ENCODE measurements at regions not wholly inside any gene's neighbourhood (a gene's known extent, or its start where the extent isn't known, plus 50 kb on each side); places are given as distances from the start of the nearest gene placed in this dataset.

GRCh38 chr10:90302758-90303481, 554.9 kb downstream of the HTR7 start:
- intact Hi-C loops (cut with DNase I), result no loop called here
- H3K27me3 ChIP-seq, result no peaks in the 10 kb centered on the region
- peaks cover 0 to 5% (median 0%) of the 10 kb centered on the region in 4 donors for H3K4me1 ChIP-seq
- no peak overlapping the region for H3K4me3 ChIP-seq
- H3K9me3 ChIP-seq, result no peaks in the 10 kb centered on the region
- TF ChIP-seq POLR2AphosphoS5 (IDR thresholded peaks at IDR 0.05), result no peak
- TF ChIP-seq CTCF (IDR thresholded peaks at IDR 0.05), result no peak
- TF ChIP-seq EP300 (IDR thresholded peaks at IDR 0.05), result no peak
- no peak for TF ChIP-seq POLR2A (IDR thresholded peaks at IDR 0.05)
- WGBS, 2 donors, result 57 to 76% methylated on average over 8 of the region's 8 CpGs
- no peak for DNase-seq
- H3K36me3 ChIP-seq, result no peaks in the 10 kb centered on the region
- H3K27ac ChIP-seq, result no peak overlapping the region

- no peaks in the 10 kb centered on the region for H3K27me3 ChIP-seq
- H3K36me3 ChIP-seq, result no peaks in the 10 kb centered on the region
- H3K4me1 ChIP-seq, result peaks cover 0 to 8% (median 0%) of the 10 kb centered on the region in 4 donors
- H3K4me3 ChIP-seq, result no peak overlapping the region
- WGBS, 2 donors, result 0% methylated on average over 1 of the region's 1 CpG
- no peak for DNase-seq
- TF ChIP-seq CTCF (IDR thresholded peaks at IDR 0.05), result no peak
- no peak for TF ChIP-seq EP300 (IDR thresholded peaks at IDR 0.05)
- intact Hi-C loops (cut with DNase I), result no loop called here
- H3K27ac ChIP-seq, result no peak overlapping the region
- H3K9me3 ChIP-seq, result no peaks in the 10 kb centered on the region
Observed at GRCh38 chr10:90304533-90304932, 553.3 kb downstream of the HTR7 start.

- Histone ChIP-seq H3K36me3 (no peaks in the 10 kb centered on the region), H3K27ac (no peak overlapping the region), H3K4me3 (no peak overlapping the region), H3K27me3 (no peaks in the 10 kb centered on the region), H3K4me1 (peaks cover 0 to 8% (median 0%) of the 10 kb centered on the region in 4 donors), H3K9me3 (no peaks in the 10 kb centered on the region)
- DNase-seq, result no peak
- WGBS, 2 donors, result 65 to 75% methylated on average over 1 of the region's 1 CpG
- intact Hi-C loops (cut with DNase I), result no loop called here
- TF ChIP-seq CTCF (IDR thresholded peaks at IDR 0.05), result no peak
- TF ChIP-seq POLR2AphosphoS5 (IDR thresholded peaks at IDR 0.05), result no peak
- no peak for TF ChIP-seq EP300 (IDR thresholded peaks at IDR 0.05)
- no peak for TF ChIP-seq POLR2A (IDR thresholded peaks at IDR 0.05)
Observed at GRCh38 chr10:90306187-90306586, 551.7 kb downstream of the HTR7 start.

GRCh38 chr10:90308223-90308622, 549.6 kb downstream of the HTR7 start:
- H3K4me3 ChIP-seq, result no peak overlapping the region
- WGBS, 2 donors, result 74% methylated on average over 7 of the region's 7 CpGs
- no peaks in the 10 kb centered on the region for H3K27me3 ChIP-seq
- H3K27ac ChIP-seq, result no peak overlapping the region
- intact Hi-C loops (cut with DNase I), result no loop called here
- no peak for TF ChIP-seq CTCF (IDR thresholded peaks at IDR 0.05)
- TF ChIP-seq EP300 (IDR thresholded peaks at IDR 0.05), result no peak
- no peak for TF ChIP-seq POLR2A (IDR thresholded peaks at IDR 0.05)
- TF ChIP-seq POLR2AphosphoS5 (IDR thresholded peaks at IDR 0.05), result no peak
- no peaks in the 10 kb centered on the region for H3K9me3 ChIP-seq
- H3K4me1 ChIP-seq, result peaks cover 0 to 8% (median 0%) of the 10 kb centered on the region in 4 donors
- no peaks in the 10 kb centered on the region for H3K36me3 ChIP-seq
- DNase-seq, result no peak

Measured in sigmoid colon (tissue), 6 donors.